B cell (primary cell): ENCODE measurements at regions not wholly inside any gene's neighbourhood (a gene's known extent, or its start where the extent isn't known, plus 50 kb on each side); places are given as distances from the start of the nearest gene placed in this dataset.

ENCODE experiments used
- ATAC-seq: fragments of 200-7000 bp; cut with Tn5 transposase; one replicate; pipeline ENCODE4 v1.10.0; 2021; ENCODE audit warnings: low read depth, mild to moderate bottlenecking, moderate number of reproducible peaks, moderate library complexity
- CTCF ChIA-PET: fragments of 350-600 bp; sonication (Branson Sonifier 250); formaldehyde crosslinking; loops from one replicate; lab custom pipeline; 2021; ENCODE audit warnings: antibody characterized with exemption, inconsistent platforms; lab: Charles Lee
- POLR2A ChIA-PET: fragments of 350-600 bp; sonication (Branson Sonifier 250); formaldehyde crosslinking; loops from one replicate; lab custom pipeline; 2021; ENCODE audit warnings: antibody characterized with exemption; lab: Charles Lee
- DNase-seq: peaks from one replicate; pipeline ENCODE4 v3.0.0; 2013
- H2AFZ ChIP-seq: 2 replicates; pipeline ENCODE4 v1.6.1; 2012; ENCODE audit warnings: mild to moderate bottlenecking, low read depth, low read length; ENCODE audit not compliant: insufficient read depth, poor library complexity, severe bottlenecking
- H3K27ac ChIP-seq, 2 donors: 1 replicate in 1 of 2; 2 replicates in 1 of 2; pipeline ENCODE4 v1.5.1; 2012 to 2013; ENCODE audit warnings: low read length in 2 of 2, mild to moderate bottlenecking in 2 of 2, moderate library complexity in 1 of 2
- H3K27me3 ChIP-seq, 4 experiments: fragments of 200-600 bp in 1 of 4; sonication (generic) in 1 of 4; replicated peaks in 1 of 4; 1 replicate in 2 of 4; 2 replicates in 2 of 4; pipeline versions ENCODE4 v1.6.1 to v1.7.0; 2013 to 2016; ENCODE audit warnings: low read length in 3 of 4, mild to moderate bottlenecking in 2 of 4, mixed read lengths in 1 of 4, moderate library complexity in 1 of 4; ENCODE audit not compliant: insufficient read depth in 4 of 4, control insufficient read depth in 3 of 4; ENCODE audit errors: control extremely low read depth in 1 of 4
- H3K36me3 ChIP-seq, 2 experiments: replicated peaks in 1 of 2; 1 replicate in 1 of 2; 2 replicates in 1 of 2; pipeline versions ENCODE4 v1.6.1 to v1.7.1; 2013; ENCODE audit warnings: low read length in 1 of 2; ENCODE audit not compliant: insufficient read depth in 2 of 2, control insufficient read depth in 1 of 2; ENCODE audit errors: control extremely low read depth in 1 of 2, extremely low read depth in 1 of 2
- H3K4me1 ChIP-seq, 2 donors: fragments of 200-600 bp in 1 of 2; sonication (generic) in 1 of 2; 1 replicate in 1 of 2; 2 replicates in 1 of 2; pipeline versions ENCODE4 v1.5.1 to v1.6.1; 2013 to 2017; ENCODE audit warnings: low read length in 2 of 2; ENCODE audit not compliant: control insufficient read depth in 2 of 2, insufficient read depth in 2 of 2
- H3K4me2 ChIP-seq: replicated peaks from 2 replicates; pipeline ENCODE3; 2012; ENCODE audit warnings: mild to moderate bottlenecking, low read depth, low read length; ENCODE audit not compliant: poor library complexity, severe bottlenecking
- H3K4me3 ChIP-seq, 5 experiments: fragments of 200-600 bp in 1 of 5; sonication (generic) in 1 of 5; 1 replicate in 3 of 5; 2 replicates in 2 of 5; pipeline versions ENCODE4 v1.5.1 to v1.7.0; 2011 to 2016; ENCODE audit warnings: low read length in 4 of 5, mild to moderate bottlenecking in 4 of 5, low read depth in 2 of 5, control low read depth in 1 of 5, moderate library complexity in 1 of 5; ENCODE audit not compliant: insufficient read depth in 1 of 5; ENCODE audit errors: control extremely low read depth in 1 of 5, extremely low read depth in 1 of 5
- H3K79me2 ChIP-seq: fragments of 200-600 bp; sonication (generic); one replicate; pipeline ENCODE4 v1.6.0; 2016; ENCODE audit warnings: low read length; ENCODE audit not compliant: control insufficient read depth, insufficient read depth
- H3K9ac ChIP-seq: fragments of 200-600 bp; sonication (generic); 2 replicates; pipeline ENCODE4 v1.6.1; 2017; ENCODE audit warnings: mild to moderate bottlenecking, low read length, moderate library complexity
- H3K9me3 ChIP-seq, 3 donors: one replicate each; pipeline versions ENCODE4 v1.6.1 to v1.7.1; 2013; ENCODE audit warnings: low read length in 2 of 3; ENCODE audit not compliant: control insufficient read depth in 2 of 3, insufficient read depth in 1 of 3; ENCODE audit errors: control extremely low read depth in 1 of 3
- H4K20me1 ChIP-seq: 2 replicates; pipeline ENCODE4 v1.6.0; 2012; ENCODE audit warnings: mild to moderate bottlenecking, low read length; ENCODE audit not compliant: insufficient read depth, control insufficient read depth, poor library complexity, severe bottlenecking
- H3K27ac Mint-ChIP-seq: one replicate; pipeline ENCODE4 v1.8.0; 2021; ENCODE audit warnings: mixed read lengths
- H3K27me3 Mint-ChIP-seq: one replicate; pipeline ENCODE4 v1.8.0; 2021; ENCODE audit warnings: mixed read lengths
- H3K4me1 Mint-ChIP-seq: one replicate; pipeline ENCODE4 v1.8.0; 2021; ENCODE audit warnings: mixed read lengths
- H3K4me3 Mint-ChIP-seq: one replicate; pipeline ENCODE4 v1.8.0; 2021; ENCODE audit warnings: mixed read lengths
- H3K9me3 Mint-ChIP-seq: one replicate; pipeline ENCODE4 v1.8.0; 2022; ENCODE audit warnings: mixed read lengths; ENCODE audit not compliant: insufficient read depth
- EZH2 ChIP-seq: IDR thresholded peaks from 2 replicates; pipeline ENCODE4 v1.6.1; 2012; ENCODE audit warnings: borderline replicate concordance, low read depth, mild to moderate bottlenecking, moderate library complexity, low read length; ENCODE audit not compliant: insufficient read depth, poor library complexity, severe bottlenecking
- WGBS: methylation state at CpG from one replicate; pipeline ENCODE4 v1.1.5; 2013; ENCODE audit warnings: missing lambda C conversion rate; ENCODE audit not compliant: insufficient coverage; 5-methylcytosine and 5-hydroxymethylcytosine counted together
- intact Hi-C: fragments of 100-400 bp; cut with micrococcal nuclease; formaldehyde crosslinking; loops from one replicate; pipeline ENCODE4 v1.10.0; 2022
- TF ChIP-seq, protein P1 (sequence below): fragments of 200-600 bp; IDR thresholded peaks from one replicate; pipeline ENCODE4 v1.8.0; 2022; ENCODE audit warnings: antibody characterized with exemption, mild to moderate bottlenecking

DNA sequence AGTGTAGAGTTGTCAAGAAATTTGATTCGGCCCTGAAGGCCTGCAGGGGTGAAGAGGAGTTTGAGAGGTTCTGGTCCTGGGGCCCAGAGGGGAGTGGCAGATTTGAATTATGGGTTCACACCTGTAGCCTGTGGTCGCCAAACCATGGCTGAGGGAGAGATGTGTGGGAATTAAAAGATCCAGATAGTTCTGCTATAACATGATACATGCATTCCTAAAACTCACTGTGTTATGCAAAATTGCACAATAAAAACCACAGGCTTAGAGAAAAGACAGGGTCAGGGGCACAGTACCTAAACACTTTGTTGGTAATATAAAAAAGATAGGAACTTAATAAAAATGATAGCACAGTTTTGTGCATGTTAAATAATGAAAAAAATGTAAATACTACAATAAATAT, 106.2 kb downstream of the TMEM30B start:
- Mint-ChIP-seq H3K27me3 (peaks cover 39% of the 10 kb centered on the region), H3K4me3 (no peak overlapping the region), H3K4me1 (no peaks in the 10 kb centered on the region), H3K27ac (no peak overlapping the region), H3K9me3 (peaks cover 3% of the 10 kb centered on the region)
- ATAC-seq, result no peak
- Histone ChIP-seq H3K36me3 (no peaks in the 10 kb centered on the region), H3K4me2 (no peak overlapping the region), H3K4me1 (no peaks in the 10 kb centered on the region), H2AFZ (no peak overlapping the region), H3K9me3 (no peaks in the 10 kb centered on the region), H3K27me3 (peaks cover 0 to 10% (median 2%) of the 10 kb centered on the region in 4 experiments), H3K79me2 (no peaks in the 10 kb centered on the region), H3K9ac (no peak overlapping the region), H3K27ac (no peak overlapping the region), H4K20me1 (no peaks in the 10 kb centered on the region), H3K4me3 (no peak overlapping the region)
- intact Hi-C loops, result no loop called here
- CTCF ChIA-PET, result no interaction called here
- TF ChIP-seq, protein P1, sequence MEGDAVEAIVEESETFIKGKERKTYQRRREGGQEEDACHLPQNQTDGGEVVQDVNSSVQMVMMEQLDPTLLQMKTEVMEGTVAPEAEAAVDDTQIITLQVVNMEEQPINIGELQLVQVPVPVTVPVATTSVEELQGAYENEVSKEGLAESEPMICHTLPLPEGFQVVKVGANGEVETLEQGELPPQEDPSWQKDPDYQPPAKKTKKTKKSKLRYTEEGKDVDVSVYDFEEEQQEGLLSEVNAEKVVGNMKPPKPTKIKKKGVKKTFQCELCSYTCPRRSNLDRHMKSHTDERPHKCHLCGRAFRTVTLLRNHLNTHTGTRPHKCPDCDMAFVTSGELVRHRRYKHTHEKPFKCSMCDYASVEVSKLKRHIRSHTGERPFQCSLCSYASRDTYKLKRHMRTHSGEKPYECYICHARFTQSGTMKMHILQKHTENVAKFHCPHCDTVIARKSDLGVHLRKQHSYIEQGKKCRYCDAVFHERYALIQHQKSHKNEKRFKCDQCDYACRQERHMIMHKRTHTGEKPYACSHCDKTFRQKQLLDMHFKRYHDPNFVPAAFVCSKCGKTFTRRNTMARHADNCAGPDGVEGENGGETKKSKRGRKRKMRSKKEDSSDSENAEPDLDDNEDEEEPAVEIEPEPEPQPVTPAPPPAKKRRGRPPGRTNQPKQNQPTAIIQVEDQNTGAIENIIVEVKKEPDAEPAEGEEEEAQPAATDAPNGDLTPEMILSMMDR, result no peak
- no peak for TF ChIP-seq EZH2
- WGBS, result 91% methylated on average over 1 of the region's 2 CpGs
- no peak for DNase-seq
- POLR2A ChIA-PET, result no interaction called here

- Mint-ChIP-seq H3K27me3 (peaks cover 36% of the 10 kb centered on the region), H3K4me3 (no peak overlapping the region), H3K4me1 (no peaks in the 10 kb centered on the region), H3K27ac (no peak overlapping the region), H3K9me3 (peaks cover 3% of the 10 kb centered on the region)
- Histone ChIP-seq H4K20me1 (no peaks in the 10 kb centered on the region), H3K4me2 (no peak overlapping the region), H2AFZ (no peak overlapping the region), H3K79me2 (no peaks in the 10 kb centered on the region), H3K9ac (no peak overlapping the region), H3K9me3 (no peaks in the 10 kb centered on the region), H3K27me3 (peaks cover 0 to 10% (median 2%) of the 10 kb centered on the region in 4 experiments), H3K36me3 (no peaks in the 10 kb centered on the region), H3K27ac (no peak overlapping the region), H3K4me3 (no peak overlapping the region), H3K4me1 (no peaks in the 10 kb centered on the region)
- ATAC-seq (no peak), DNase-seq (no peak)
- 80% methylated on average over 1 of the region's 6 CpGs for WGBS
- no peak for TF ChIP-seq EZH2
- TF ChIP-seq, protein P1, result no peak
- POLR2A ChIA-PET, result no interaction called here
- intact Hi-C loops, result no loop called here
- CTCF ChIA-PET, result no interaction called here
Observed at GRCh38 chr14:61174441-61174891, 106.7 kb downstream of the TMEM30B start.
